Fibroblast of lung (primary cell): ENCODE measurements at regions not wholly inside any gene's neighbourhood (a gene's known extent, or its start where the extent isn't known, plus 50 kb on each side); places are given as distances from the start of the nearest gene placed in this dataset.

Experiments
- DNase-seq, 2 donors: peaks; one replicate each; pipeline versions ENCODE4 v3.0.0 to v3.0.0-alpha.2; 2010; ENCODE audit warnings: low read depth in 2 of 2
- H2AFZ ChIP-seq: 2 replicates; pipeline ENCODE4 v1.5.1; 2012; ENCODE audit warnings: low read length, control low read depth, inconsistent platforms
- H3K27ac ChIP-seq: 2 replicates; pipeline ENCODE4 v1.5.1; 2011; ENCODE audit warnings: low read length, control low read depth; ENCODE audit not compliant: insufficient read depth
- H3K27me3 ChIP-seq: 2 replicates; pipeline ENCODE4 v1.5.1; 2011; ENCODE audit warnings: mild to moderate bottlenecking, low read length; ENCODE audit not compliant: control insufficient read depth, insufficient read depth
- H3K36me3 ChIP-seq: 2 replicates; pipeline ENCODE4 v1.5.1; 2011; ENCODE audit warnings: low read length; ENCODE audit not compliant: control insufficient read depth, insufficient read depth
- H3K4me1 ChIP-seq: 2 replicates; pipeline ENCODE4 v1.5.1; 2011; ENCODE audit warnings: low read length; ENCODE audit not compliant: control insufficient read depth, insufficient read depth; ENCODE audit errors: extremely low read depth
- H3K4me2 ChIP-seq: 2 replicates; pipeline ENCODE4 v1.5.1; 2011; ENCODE audit warnings: low read length, control low read depth; ENCODE audit not compliant: insufficient read depth; ENCODE audit errors: extremely low read depth
- H3K4me3 ChIP-seq, 4 experiments: fragments of 200-600 bp in 1 of 4; sonication (generic) in 1 of 4; replicated peaks in 1 of 4; 2 replicates each; pipeline ENCODE4 v1.5.1; 2011 to 2016; ENCODE audit warnings: low read length in 4 of 4, low read depth in 3 of 4, mild to moderate bottlenecking in 3 of 4, control low read depth in 2 of 4, inconsistent platforms in 1 of 4, mixed read lengths in 1 of 4; ENCODE audit not compliant: insufficient read depth in 1 of 4; ENCODE audit errors: control extremely low read depth in 1 of 4
- H3K79me2 ChIP-seq: 2 replicates; pipeline ENCODE4 v1.5.1; 2012; ENCODE audit warnings: mild to moderate bottlenecking, low read length, inconsistent platforms; ENCODE audit not compliant: control insufficient read depth, insufficient read depth
- H3K9ac ChIP-seq: 2 replicates; pipeline ENCODE4 v1.5.1; 2011; ENCODE audit warnings: mild to moderate bottlenecking, low read length, control low read depth; ENCODE audit not compliant: insufficient read depth
- H3K9me3 ChIP-seq: 2 replicates; pipeline ENCODE4 v1.5.1; 2012; ENCODE audit warnings: low read depth, low read length; ENCODE audit not compliant: control insufficient read depth, insufficient read depth
- H4K20me1 ChIP-seq: 2 replicates; pipeline ENCODE4 v1.5.1; 2011; ENCODE audit warnings: low read length; ENCODE audit not compliant: control insufficient read depth, insufficient read depth; ENCODE audit errors: extremely low read depth
- EZH2 ChIP-seq: IDR thresholded peaks from 2 replicates; pipeline ENCODE4 v1.5.1; 2012; ENCODE audit warnings: low read length, control low read depth, mild to moderate bottlenecking; ENCODE audit errors: missing control alignments
- TF ChIP-seq, protein P1 (sequence below), 2 donors: IDR thresholded peaks in 1 of 2; conservative IDR thresholded peaks in 1 of 2; 1 replicate in 1 of 2; 2 replicates in 1 of 2; pipeline ENCODE4 v1.5.1; 2011 to 2012; ENCODE audit warnings: low read length in 2 of 2, control low read depth in 1 of 2, inconsistent platforms in 1 of 2, low read depth in 1 of 2, mild to moderate bottlenecking in 1 of 2

DNA sequence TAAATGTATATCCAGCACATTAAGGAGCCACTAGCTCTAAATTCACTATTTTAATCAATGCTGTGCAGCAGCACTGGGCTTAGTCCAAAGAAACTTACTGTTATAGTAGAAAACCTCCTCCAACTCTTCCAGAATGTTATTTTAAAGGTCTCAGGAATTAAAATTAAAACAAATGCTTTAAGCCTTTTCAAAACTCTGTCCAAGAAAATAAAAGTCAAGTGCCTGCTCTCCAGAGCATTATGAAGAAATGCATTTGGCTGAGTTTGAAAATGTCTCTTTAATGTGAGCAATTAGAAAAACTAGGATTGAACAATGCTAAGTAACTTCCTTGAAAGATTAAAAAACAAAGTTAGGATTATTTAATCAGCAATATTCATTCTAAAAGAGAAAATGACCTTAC lies 322.4 kb upstream of the DCN start:
- H2AFZ ChIP-seq: no peak overlapping the region
- H3K9me3 ChIP-seq: no peaks in the 10 kb centered on the region
- no peaks in the 10 kb centered on the region for H4K20me1 ChIP-seq
- no peak overlapping the region for H3K4me2 ChIP-seq
- TF ChIP-seq, protein P1, sequence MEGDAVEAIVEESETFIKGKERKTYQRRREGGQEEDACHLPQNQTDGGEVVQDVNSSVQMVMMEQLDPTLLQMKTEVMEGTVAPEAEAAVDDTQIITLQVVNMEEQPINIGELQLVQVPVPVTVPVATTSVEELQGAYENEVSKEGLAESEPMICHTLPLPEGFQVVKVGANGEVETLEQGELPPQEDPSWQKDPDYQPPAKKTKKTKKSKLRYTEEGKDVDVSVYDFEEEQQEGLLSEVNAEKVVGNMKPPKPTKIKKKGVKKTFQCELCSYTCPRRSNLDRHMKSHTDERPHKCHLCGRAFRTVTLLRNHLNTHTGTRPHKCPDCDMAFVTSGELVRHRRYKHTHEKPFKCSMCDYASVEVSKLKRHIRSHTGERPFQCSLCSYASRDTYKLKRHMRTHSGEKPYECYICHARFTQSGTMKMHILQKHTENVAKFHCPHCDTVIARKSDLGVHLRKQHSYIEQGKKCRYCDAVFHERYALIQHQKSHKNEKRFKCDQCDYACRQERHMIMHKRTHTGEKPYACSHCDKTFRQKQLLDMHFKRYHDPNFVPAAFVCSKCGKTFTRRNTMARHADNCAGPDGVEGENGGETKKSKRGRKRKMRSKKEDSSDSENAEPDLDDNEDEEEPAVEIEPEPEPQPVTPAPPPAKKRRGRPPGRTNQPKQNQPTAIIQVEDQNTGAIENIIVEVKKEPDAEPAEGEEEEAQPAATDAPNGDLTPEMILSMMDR (conservative IDR thresholded peaks at IDR 0.05 in 1 of 2, IDR thresholded peaks at IDR 0.05 in 1 of 2; ENCODE audit: low read depth in 1 of 2, low read length in 2 of 2): no peak
- H3K4me3 ChIP-seq: no peak overlapping the region
- no peaks in the 10 kb centered on the region for H3K79me2 ChIP-seq
- no peak overlapping the region for H3K9ac ChIP-seq
- H3K36me3 ChIP-seq: no peaks in the 10 kb centered on the region
- H3K4me1 ChIP-seq: no peaks in the 10 kb centered on the region
- DNase-seq: no peak
- no peak overlapping the region for H3K27ac ChIP-seq
- no peaks in the 10 kb centered on the region for H3K27me3 ChIP-seq

DNA sequence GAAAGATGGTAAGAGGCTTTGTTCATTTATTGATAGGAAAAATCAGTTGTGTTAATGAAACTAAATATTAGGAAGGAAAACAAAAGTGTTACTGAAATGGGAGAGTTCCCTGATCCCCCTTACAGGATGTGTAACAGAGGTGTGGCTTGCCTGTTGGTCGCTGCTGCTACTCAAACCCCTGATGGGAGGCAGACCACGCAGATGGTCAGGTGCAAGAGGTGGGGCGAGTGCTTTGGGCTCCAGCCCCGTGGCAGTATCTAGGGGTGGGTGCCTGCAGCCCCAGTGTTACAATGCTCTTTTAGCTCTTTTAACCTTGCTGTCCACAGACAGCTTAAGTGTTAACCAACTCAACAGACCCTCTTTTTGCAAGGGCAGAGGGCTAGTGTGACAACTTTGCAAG lies 319.6 kb upstream of the DCN start:
- no peak for DNase-seq
- no peaks in the 10 kb centered on the region for H3K4me1 ChIP-seq
- no peak overlapping the region for H2AFZ ChIP-seq
- no peaks in the 10 kb centered on the region for H3K9me3 ChIP-seq
- H3K36me3 ChIP-seq: no peaks in the 10 kb centered on the region
- H3K27ac ChIP-seq: no peak overlapping the region
- TF ChIP-seq EZH2: no peak
- TF ChIP-seq, protein P1 (conservative IDR thresholded peaks at IDR 0.05 in 1 of 2, IDR thresholded peaks at IDR 0.05 in 1 of 2; ENCODE audit: low read depth in 1 of 2, low read length in 2 of 2): no peak
- H3K79me2 ChIP-seq: no peaks in the 10 kb centered on the region
- H4K20me1 ChIP-seq: no peaks in the 10 kb centered on the region
- H3K4me3 ChIP-seq: no peak overlapping the region
- H3K4me2 ChIP-seq: no peak overlapping the region
- no peaks in the 10 kb centered on the region for H3K27me3 ChIP-seq
- no peak overlapping the region for H3K9ac ChIP-seq

DNA sequence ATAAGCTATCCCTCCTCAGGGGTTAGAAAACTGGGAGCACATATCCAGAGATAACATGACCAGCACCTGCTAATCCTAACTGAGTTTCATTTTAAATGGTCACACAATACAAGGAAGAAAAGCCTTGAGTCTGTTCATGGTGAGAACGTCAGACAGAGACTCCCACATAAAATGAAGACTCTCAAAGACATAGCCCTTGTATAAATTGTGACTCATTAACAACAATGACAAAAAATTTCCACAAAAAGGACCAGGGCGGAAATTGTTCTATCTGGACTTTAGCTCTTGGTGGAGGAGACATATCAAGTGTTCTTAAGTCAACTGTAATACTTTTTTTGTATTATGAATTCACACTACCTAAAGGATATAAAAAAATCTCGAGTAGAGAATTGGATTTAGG lies 313.7 kb upstream of the DCN start:
- Histone ChIP-seq H3K36me3 (no peaks in the 10 kb centered on the region), H3K79me2 (no peaks in the 10 kb centered on the region), H3K27ac (no peak overlapping the region), H3K27me3 (no peaks in the 10 kb centered on the region), H3K9ac (no peak overlapping the region), H3K9me3 (no peaks in the 10 kb centered on the region), H3K4me3 (no peak overlapping the region), H2AFZ (no peak overlapping the region), H3K4me2 (no peak overlapping the region), H4K20me1 (no peaks in the 10 kb centered on the region), H3K4me1 (no peaks in the 10 kb centered on the region)
- no peak for DNase-seq
- no peak for TF ChIP-seq EZH2
- TF ChIP-seq, protein P1 (conservative IDR thresholded peaks at IDR 0.05 in 1 of 2, IDR thresholded peaks at IDR 0.05 in 1 of 2; ENCODE audit: low read depth in 1 of 2, low read length in 2 of 2): no peak
